ENCODE measurements at regions not wholly inside any gene's neighbourhood (a gene's known extent, or its start where the extent isn't known, plus 50 kb on each side); places are given as distances from the start of the nearest gene placed in this dataset.
"Not testable (repeated sequence)": the region's sequence is repeated elsewhere in the genome, so short reads cannot be mapped to it uniquely, and the experiment has no call there.

- H3K27me3 Mint-ChIP-seq (ENCODE audit: insufficient read depth): peaks cover 22% of the 10 kb centered on the region
- Histone ChIP-seq H3K36me3 (ENCODE audit: control insufficient read depth, insufficient read depth, low read length) (no peaks in the 10 kb centered on the region), H3K27me3 (ENCODE audit: control insufficient read depth, insufficient read depth, low read length, poor library complexity, severe bottlenecking) (no peaks in the 10 kb centered on the region), H3K4me1 (ENCODE audit: control insufficient read depth, insufficient read depth, low read length) (no peaks in the 10 kb centered on the region), H3K9me3 (ENCODE audit: control insufficient read depth, low read length) (no peaks in the 10 kb centered on the region), H3K27ac (ENCODE audit: low read depth, low read length) (no peak overlapping the region), H3K9ac (ENCODE audit: extremely low read depth, low read length, poor library complexity, severe bottlenecking) (no peak overlapping the region), H3K4me3 (ENCODE audit: low read length) (no peak overlapping the region)
- H3K4me3 Mint-ChIP-seq: no peak overlapping the region
- no peak for DNase-seq
- no peaks in the 10 kb centered on the region for H3K4me1 Mint-ChIP-seq
- no peaks in the 10 kb centered on the region for H3K36me3 Mint-ChIP-seq (ENCODE audit: low read depth)
- 85 to 92% methylated on average over 5 of the region's 5 CpGs for WGBS, 2 experiments (ENCODE audit: insufficient coverage in 1 of 2, insufficient read length in 1 of 2)
- no peak for TF ChIP-seq CTCF (conservative IDR thresholded peaks at IDR 0.05)
- peaks cover 24% of the 10 kb centered on the region for H3K9me3 Mint-ChIP-seq
- H3K27ac Mint-ChIP-seq: no peak overlapping the region
These were observed 194.0 kb downstream of the COX18 start for GRCh38 chr4:72875545-72875944.

DNA sequence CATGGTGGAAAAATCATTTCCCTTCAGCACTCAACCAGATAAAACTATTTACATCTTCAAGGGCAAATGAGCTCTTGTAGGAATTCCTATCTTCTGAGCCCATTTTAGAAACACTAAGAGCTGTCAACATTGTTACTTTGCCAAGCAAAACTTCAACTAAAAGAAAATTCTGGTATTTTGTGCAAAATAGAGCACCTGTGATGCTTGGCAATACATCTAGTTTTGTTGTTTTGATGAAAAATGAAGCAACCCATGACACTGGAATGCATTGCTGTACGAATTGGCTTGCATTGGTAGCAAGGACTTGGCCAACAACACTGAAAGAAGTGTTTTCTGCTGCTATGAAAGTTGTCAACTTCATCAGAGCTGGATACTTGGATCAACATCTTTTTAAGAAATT lies 194.4 kb downstream of the COX18 start:
- Histone ChIP-seq H3K4me1 (ENCODE audit: control insufficient read depth, insufficient read depth, low read length) (no peaks in the 10 kb centered on the region), H3K27me3 (ENCODE audit: control insufficient read depth, insufficient read depth, low read length, poor library complexity, severe bottlenecking) (no peaks in the 10 kb centered on the region), H3K4me3 (ENCODE audit: low read length) (no peak overlapping the region), H3K9me3 (ENCODE audit: control insufficient read depth, low read length) (no peaks in the 10 kb centered on the region), H3K9ac (ENCODE audit: extremely low read depth, low read length, poor library complexity, severe bottlenecking) (no peak overlapping the region), H3K27ac (ENCODE audit: low read depth, low read length) (no peak overlapping the region), H3K36me3 (ENCODE audit: control insufficient read depth, insufficient read depth, low read length) (no peaks in the 10 kb centered on the region)
- no peak overlapping the region for H3K4me3 Mint-ChIP-seq
- no peak for TF ChIP-seq CTCF (conservative IDR thresholded peaks at IDR 0.05)
- H3K4me1 Mint-ChIP-seq: no peaks in the 10 kb centered on the region
- H3K9me3 Mint-ChIP-seq: peaks cover 21% of the 10 kb centered on the region
- WGBS, 2 experiments (ENCODE audit: insufficient coverage in 1 of 2, insufficient read length in 1 of 2): 86 to 88% methylated on average over 1 of the region's 1 CpG
- H3K36me3 Mint-ChIP-seq (ENCODE audit: low read depth): no peaks in the 10 kb centered on the region
- DNase-seq: no peak
- H3K27me3 Mint-ChIP-seq (ENCODE audit: insufficient read depth): peaks cover 22% of the 10 kb centered on the region
- no peak overlapping the region for H3K27ac Mint-ChIP-seq

GRCh38 chr4:72864898-72865297 lies 204.6 kb downstream of the COX18 start:
- DNase-seq: no peak
- Histone ChIP-seq H3K27ac (ENCODE audit: low read depth, low read length) (no peak overlapping the region), H3K27me3 (ENCODE audit: control insufficient read depth, insufficient read depth, low read length, poor library complexity, severe bottlenecking) (no peaks in the 10 kb centered on the region), H3K36me3 (ENCODE audit: control insufficient read depth, insufficient read depth, low read length) (no peaks in the 10 kb centered on the region), H3K9me3 (ENCODE audit: control insufficient read depth, low read length) (no peaks in the 10 kb centered on the region), H3K4me3 (ENCODE audit: low read length) (no peak overlapping the region), H3K9ac (ENCODE audit: extremely low read depth, low read length, poor library complexity, severe bottlenecking) (no peak overlapping the region), H3K4me1 (ENCODE audit: control insufficient read depth, insufficient read depth, low read length) (no peaks in the 10 kb centered on the region)
- Mint-ChIP-seq H3K9me3 (peaks cover 18% of the 10 kb centered on the region), H3K4me1 (no peaks in the 10 kb centered on the region), H3K27me3 (ENCODE audit: insufficient read depth) (no peaks in the 10 kb centered on the region), H3K4me3 (no peak overlapping the region), H3K27ac (no peak overlapping the region), H3K36me3 (ENCODE audit: low read depth) (no peaks in the 10 kb centered on the region)
- TF ChIP-seq CTCF (conservative IDR thresholded peaks at IDR 0.05): no peak

- peaks cover 18% of the 10 kb centered on the region for H3K9me3 Mint-ChIP-seq
- not testable (repeated sequence) for H3K27me3 ChIP-seq (ENCODE audit: control insufficient read depth, insufficient read depth, low read length, poor library complexity, severe bottlenecking); H3K4me3 Mint-ChIP-seq; H3K9me3 ChIP-seq (ENCODE audit: control insufficient read depth, low read length); DNase-seq; H3K4me1 Mint-ChIP-seq; H3K27ac Mint-ChIP-seq; H3K36me3 ChIP-seq (ENCODE audit: control insufficient read depth, insufficient read depth, low read length); H3K4me1 ChIP-seq (ENCODE audit: control insufficient read depth, insufficient read depth, low read length); H3K27ac ChIP-seq (ENCODE audit: low read depth, low read length); H3K27me3 Mint-ChIP-seq (ENCODE audit: insufficient read depth); H3K4me3 ChIP-seq (ENCODE audit: low read length); H3K9ac ChIP-seq (ENCODE audit: extremely low read depth, low read length, poor library complexity, severe bottlenecking); H3K36me3 Mint-ChIP-seq (ENCODE audit: low read depth)
- WGBS, 2 experiments (ENCODE audit: insufficient coverage in 1 of 2, insufficient read length in 1 of 2): 83 to 86% methylated on average over 1 of the region's 1 CpG
These were observed 205.2 kb downstream of the COX18 start for GRCh38 chr4:72864277-72864676.

Data from endodermal cell (in vitro differentiated cells).